Transverse colon (tissue), 4 donors: ENCODE measurements at regions not wholly inside any gene's neighbourhood (a gene's known extent, or its start where the extent isn't known, plus 50 kb on each side); places are given as distances from the start of the nearest gene placed in this dataset.

Source experiments
- POLR2A ChIP-seq: fragments of 450-650 bp; IDR thresholded peaks from one replicate; pipeline ENCODE4 v1.6.1; 2016; ENCODE audit warnings: antibody characterized with exemption, mild to moderate bottlenecking, moderate library complexity
- POLR2AphosphoS5 ChIP-seq, 3 donors: sonication (generic); formaldehyde crosslinking; IDR thresholded peaks; one replicate each; pipeline ENCODE4 v1.6.1; 2016; ENCODE audit warnings: antibody characterized with exemption in 3 of 3
- TF ChIP-seq, protein P1 (sequence below), 5 experiments: fragments of 200-600 bp in 3 of 5; fragments of 450-650 bp in 2 of 5; sonication (generic) in 3 of 5; IDR thresholded peaks; 1 replicate in 2 of 5; 2 replicates in 3 of 5; pipeline ENCODE4 v1.5.1; 2016 to 2017; ENCODE audit warnings: antibody characterized with exemption in 5 of 5, inconsistent platforms in 3 of 5, mild to moderate bottlenecking in 2 of 5, moderate library complexity in 1 of 5

DNA sequence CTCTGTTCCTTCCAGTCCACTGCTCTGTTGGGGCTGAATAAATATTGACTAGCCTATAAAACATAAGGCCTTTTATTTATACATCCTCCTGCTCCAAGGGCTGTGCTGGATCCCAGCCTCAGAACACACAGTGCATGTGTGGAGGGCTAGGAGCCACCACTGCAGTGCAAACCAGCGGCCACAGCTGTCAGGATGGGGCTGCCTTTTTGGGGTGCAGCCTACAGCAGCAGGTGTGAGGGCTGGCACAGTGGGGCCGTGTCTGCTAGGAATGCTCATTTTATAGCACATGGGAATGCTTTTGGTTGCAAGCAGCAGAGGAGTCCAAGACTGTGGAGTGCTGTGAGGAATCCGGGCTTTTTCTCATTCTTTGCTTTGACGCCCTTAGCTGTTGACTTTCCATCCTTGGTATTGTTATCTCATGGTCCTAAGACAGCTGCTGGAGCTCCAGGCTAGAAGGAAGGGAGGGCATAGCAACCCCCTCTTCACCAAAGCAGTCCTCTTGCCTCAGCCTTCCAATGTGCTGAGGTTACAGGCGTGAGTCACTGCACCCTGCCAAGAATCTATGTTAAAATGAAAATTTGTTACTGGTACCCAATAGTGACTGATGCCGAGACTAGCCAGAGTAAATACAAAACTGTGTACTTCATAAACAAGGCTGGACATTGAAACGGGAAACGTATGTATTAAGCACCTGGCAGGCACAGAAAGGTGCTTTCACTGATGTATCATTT is 334.3 kb upstream of the GATB start:
- TF ChIP-seq, protein P1, sequence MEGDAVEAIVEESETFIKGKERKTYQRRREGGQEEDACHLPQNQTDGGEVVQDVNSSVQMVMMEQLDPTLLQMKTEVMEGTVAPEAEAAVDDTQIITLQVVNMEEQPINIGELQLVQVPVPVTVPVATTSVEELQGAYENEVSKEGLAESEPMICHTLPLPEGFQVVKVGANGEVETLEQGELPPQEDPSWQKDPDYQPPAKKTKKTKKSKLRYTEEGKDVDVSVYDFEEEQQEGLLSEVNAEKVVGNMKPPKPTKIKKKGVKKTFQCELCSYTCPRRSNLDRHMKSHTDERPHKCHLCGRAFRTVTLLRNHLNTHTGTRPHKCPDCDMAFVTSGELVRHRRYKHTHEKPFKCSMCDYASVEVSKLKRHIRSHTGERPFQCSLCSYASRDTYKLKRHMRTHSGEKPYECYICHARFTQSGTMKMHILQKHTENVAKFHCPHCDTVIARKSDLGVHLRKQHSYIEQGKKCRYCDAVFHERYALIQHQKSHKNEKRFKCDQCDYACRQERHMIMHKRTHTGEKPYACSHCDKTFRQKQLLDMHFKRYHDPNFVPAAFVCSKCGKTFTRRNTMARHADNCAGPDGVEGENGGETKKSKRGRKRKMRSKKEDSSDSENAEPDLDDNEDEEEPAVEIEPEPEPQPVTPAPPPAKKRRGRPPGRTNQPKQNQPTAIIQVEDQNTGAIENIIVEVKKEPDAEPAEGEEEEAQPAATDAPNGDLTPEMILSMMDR (IDR thresholded peaks at IDR 0.05) = no peak
- TF ChIP-seq POLR2AphosphoS5 (IDR thresholded peaks at IDR 0.05) (no peak), POLR2A (no peak)
